DMS79 (cell line): ENCODE measurements at regions not wholly inside any gene's neighbourhood (a gene's known extent, or its start where the extent isn't known, plus 50 kb on each side); places are given as distances from the start of the nearest gene placed in this dataset.

ENCODE experiments used
- DNase-seq: peaks from one replicate; lab custom pipeline; 2025; lab: John Stamatoyannopoulos, UW

DNA sequence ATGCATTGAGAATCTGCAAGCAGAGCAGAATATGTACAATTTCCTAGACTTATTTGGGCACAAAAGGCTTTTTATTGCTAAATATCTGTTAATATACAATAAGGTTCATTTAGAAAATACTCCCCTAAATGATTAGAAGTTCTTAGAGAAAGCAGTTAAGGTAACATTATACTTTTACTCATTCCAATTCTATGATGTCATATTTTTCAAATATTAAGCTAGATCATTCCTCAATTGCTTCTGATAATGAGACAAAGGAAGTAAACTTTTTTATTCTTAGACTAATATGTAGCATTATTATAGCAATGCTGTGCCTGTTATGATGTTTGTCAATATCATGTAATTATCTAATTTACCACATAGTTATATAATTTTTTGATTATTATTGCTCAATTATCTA, 447.0 kb downstream of the SLC16A7 start:
- DNase-seq: no peak

DNA sequence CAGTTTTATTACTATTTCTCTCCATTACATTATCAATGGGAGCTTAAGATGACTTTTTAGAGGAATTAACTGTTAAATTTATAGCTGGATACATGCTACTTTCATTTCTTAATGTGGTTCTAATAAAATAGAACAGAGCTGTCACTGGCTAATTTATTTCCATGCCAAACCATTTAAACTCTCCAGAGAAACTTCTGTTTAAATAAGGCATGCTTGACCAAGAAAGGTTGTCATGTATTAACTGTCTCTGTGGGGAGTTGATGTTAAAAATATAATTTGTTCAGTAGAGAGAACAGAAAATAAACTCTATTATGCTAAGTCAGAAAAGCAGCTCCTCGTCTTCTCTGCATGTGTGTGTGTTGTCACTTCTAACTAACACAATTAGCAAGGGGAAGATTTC, 447.4 kb downstream of the SLC16A7 start:
- no peak for DNase-seq

DNA sequence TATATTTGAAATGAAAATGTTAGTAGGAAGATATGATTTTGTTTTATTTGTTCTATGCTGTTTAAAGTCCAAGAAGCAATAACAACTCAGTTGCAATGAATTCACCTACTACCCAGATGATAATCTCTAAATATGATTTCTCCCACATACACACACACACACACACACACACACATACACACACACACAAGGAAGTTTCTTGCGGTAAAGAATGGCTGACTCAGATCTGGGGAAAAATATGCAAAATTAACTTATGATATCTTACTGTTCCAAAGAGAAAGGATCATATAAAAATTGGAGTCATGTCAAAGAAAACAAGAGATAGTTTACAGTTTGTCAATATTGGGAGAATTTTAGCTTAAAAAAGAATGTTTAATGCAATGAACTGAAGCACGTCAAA, 456.7 kb downstream of the SLC16A7 start:
- no peak for DNase-seq

DNA sequence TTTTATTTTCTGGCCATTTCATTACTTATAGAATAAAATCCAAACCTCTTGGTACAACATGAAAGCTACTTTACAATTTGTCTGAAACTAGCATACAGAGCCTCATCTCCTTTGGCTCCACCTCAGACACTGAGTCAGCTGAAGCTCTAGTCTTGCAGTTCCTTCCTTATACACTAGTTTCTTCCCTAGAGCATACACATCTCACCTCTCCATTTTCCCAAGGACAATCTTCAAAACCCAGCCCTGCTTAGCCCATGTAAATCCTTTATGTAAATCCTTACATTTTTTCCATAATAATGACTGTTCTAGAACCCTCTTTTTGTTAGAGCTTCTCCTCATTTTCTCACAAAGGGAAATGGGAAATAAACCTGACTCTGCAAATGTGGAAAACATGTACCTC, 463.4 kb downstream of the SLC16A7 start:
- DNase-seq: no peak

DNA sequence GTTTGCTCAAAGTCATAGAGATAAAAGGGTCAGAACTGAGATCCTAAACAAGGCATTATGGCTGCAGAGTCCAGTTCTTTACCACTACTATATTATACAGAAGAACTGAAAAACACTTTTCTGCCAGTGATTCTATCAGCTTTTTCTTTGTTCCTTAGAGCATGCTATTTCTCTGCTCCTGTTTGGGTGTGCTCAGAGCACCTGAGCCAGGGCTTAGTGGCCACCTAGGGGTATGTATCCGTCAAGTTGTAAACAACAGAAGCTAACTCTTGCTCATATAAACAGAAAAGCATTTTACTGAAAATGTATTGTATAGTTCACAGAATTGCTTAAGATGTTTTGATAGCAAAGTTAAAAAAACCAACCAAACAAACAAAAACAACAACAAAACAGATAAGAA, 470.8 kb downstream of the SLC16A7 start:
- no peak for DNase-seq

DNA sequence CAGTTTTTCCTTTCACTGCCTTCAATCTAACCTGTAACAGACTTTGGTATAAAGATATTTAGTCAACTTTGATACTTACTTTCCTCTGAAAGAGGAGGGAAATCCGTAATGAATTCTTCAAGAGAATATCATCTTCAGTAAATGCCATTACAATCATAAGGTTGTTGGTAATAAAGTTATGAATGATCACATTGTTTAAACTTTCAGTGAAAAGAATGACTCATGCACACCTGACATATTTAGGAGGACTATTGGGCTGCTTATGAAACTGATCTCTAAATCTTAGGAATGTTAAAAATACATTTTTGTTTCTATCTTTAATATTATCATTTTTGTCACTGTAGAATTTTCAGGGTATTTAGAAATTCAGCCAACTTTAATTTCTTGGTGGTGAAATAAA, 474.7 kb downstream of the SLC16A7 start:
- DNase-seq: no peak

DNA sequence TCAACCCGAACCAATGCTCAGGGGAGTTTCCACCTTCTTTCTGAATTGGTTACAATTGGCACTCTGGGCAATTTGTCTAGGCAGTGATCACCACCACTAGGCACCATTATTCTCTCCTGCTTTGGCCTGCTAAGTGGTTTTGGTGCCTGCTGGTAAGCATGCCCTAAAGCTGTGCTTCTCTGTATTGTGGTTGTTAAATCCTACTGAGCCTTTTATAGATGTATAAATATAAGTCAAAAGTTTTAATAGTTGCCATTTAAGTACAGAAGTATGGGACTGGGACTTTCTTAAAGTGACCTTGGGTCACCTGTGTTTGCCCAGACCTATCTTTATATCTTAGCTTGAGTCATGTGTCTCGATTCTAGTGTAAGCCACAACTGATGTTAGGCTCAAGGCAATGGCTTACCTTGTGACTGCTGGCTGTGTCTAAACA, 475.9 kb downstream of the SLC16A7 start:
- DNase-seq: no peak

DNA sequence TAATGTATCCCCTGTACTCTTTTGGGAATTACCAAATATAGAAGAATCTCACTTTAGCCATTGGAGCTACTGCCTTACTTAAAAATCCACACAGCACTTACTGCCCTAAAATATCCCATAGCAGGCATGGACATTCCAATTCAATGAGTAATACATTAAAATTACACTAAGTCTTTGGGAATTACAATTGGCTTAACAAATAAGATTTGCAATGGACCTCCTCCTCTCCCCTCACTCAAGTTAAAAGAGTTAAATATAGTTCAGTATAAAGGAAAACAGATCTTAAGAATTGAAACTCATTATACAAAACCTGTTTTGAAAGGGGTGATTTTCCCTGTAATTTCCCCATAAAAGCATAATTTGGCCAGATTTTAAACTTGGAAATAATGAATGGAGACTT, 477.1 kb downstream of the SLC16A7 start:
- no peak for DNase-seq

DNA sequence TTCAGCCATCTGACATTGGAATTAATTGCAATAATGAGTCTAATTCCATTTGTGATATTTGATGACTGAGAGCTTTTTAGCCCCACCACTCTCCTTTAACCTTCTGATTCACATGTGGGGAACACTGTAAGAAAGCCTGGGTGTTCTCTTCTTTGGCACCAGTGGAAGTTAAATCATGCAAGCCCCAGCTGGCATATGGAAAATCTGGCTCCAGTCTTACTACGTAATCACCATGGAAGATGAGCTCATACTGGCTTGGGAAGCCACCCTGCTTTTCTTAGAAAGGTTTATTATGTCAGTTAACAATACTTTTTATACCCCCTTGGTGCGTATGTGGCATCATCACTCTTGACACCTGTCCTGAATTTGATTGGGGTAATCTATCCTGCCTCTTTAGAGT, 479.3 kb downstream of the SLC16A7 start:
- no peak for DNase-seq

DNA sequence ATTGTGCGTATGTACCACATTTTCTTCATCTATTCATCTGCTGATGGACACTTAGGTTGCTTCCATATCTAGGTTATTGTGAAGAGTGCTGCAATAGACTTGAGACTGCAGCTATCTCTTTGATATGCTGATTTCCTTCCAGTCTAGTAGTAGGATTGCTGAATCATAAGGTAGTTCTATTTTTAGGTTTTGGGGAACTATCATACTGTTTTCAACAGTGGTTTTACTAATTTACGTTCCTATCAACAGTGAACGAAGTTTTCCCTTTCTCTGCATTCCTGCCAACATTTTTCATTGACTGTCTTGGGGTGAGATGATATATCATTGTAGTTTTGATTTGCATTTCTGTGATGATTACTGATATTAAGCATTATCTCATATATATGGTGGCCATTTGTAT, 482.2 kb downstream of the SLC16A7 start:
- DNase-seq: no peak

DNA sequence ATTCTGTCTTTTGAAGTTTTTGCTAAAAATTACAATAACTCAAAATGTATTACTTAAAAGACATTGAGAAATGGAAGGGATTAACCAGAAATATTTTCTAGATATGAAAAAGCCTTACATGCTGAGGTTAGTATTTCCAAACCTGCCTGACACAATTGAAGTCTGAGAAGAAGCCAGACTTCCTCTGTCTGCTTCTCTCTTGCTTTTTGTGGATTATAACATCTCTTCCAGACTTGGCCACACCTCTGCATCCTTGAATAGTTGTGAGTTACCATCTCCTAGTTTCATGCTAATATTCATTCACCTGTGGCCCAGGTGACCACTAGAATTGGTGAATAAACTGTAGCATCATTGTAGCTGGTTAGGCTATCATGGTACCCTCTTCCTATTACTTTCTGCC, 497.6 kb downstream of the SLC16A7 start:
- no peak for DNase-seq

DNA sequence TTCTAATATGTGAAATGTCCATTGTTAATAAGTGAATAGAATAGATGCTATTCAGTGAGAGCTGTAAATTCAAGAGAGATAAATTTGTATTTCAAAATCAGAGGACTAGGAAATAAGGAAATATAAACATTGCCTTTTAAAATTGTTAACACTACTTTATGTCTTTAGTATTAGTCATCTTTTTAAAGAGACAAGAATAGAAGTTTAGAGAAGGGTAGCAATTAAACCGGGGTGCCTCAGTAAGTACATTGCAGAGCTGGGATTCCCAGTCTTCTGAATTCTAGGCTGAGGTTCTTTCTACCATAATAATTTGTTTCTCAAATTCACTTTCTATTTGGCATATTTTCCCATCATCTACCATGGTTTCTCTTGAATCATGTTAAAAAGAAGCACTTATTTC, 498.6 kb downstream of the SLC16A7 start:
- DNase-seq: no peak

DNA sequence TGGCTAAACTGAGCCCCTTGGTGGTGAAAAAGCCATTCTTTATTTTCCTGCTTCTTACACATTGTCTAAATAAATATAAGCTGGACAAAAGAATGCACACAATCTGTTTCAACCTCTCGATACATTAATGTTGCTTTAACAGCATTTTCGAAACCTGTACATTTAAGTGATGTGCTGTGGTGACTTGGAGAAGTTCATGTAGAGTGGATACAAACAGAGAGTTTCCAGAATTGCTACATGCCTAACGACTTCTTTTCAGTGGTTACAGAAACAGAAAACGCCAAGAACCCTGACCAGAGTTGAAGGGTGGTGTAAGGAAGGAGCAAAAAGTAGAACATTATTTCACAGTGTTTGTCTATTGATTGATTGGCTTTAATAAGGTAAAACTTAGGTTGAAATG, 500.9 kb downstream of the SLC16A7 start:
- no peak for DNase-seq

DNA sequence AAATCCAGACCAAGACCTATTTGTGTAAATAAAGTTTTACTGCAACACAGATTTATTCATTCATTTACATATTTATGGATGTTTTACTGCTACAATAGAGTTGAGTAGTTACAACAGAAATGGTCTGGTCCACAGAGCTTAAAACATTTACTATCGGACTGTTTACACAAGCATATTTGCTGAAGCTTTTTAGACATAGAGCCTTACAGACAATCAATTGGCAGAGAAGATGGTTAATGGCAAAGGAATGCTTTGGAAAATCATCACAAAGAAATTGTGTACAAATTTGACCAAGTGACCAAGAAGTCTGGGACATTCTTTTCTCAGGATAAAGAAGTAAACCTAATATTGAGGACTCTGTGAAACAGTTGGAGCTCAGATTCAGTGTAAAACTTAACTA, 504.3 kb downstream of the SLC16A7 start:
- no peak for DNase-seq

DNA sequence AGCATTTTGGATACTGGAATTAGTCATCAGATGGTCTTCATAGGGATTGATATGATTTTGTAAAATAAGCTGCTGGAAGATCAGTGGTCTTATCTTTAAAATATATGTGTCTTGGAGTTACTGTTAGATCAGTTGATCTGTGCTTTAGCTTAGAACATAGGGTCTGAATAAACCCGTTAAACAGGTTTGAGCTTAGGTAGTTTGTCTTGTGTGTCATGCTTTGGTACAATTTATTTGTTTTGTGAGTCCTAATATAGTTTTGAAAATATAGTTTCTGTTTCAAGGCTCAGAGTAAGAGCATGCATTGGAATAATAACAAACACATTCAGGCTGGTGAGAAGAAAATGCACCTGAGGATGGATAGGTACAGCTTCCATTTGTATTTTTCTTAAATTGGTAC, 505.0 kb downstream of the SLC16A7 start:
- no peak for DNase-seq

DNA sequence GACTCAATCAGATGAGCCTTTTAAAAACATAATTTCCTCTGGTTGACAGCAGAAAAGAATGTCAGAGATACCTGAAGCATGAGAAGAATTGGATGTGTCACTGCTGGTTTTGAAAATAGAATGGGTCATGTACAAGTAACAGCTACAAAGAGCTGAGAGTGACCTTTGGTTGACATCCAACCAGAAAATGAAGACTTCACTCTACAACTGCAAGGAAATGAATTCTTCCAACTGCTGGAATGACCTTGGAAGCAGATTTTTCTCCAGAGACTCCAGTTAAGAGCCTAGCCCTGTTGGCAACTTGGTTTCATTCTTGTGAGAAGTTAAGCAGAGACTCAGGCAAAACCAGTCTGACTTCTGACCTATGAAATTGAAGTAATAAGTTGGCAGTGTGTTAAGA, 505.9 kb downstream of the SLC16A7 start:
- no peak for DNase-seq

DNA sequence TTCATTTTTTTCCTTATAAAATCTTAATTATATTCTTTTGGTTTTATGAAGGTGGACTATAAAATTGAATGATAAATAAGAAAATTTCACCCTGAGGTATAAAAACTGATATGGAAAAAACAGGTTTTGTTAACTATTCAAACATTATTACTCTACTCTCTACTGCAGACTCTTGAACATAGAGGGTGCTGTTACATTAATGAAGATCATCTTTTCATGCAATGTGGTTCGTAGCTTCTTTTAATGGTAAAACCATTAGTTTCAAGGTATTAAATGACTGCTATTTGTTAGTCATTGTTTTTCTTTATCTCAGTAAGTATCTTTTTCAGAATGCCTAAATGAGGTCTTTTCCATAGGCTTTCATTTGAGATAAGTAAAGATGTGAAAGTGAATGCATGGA, 510.4 kb downstream of the SLC16A7 start:
- no peak for DNase-seq

DNA sequence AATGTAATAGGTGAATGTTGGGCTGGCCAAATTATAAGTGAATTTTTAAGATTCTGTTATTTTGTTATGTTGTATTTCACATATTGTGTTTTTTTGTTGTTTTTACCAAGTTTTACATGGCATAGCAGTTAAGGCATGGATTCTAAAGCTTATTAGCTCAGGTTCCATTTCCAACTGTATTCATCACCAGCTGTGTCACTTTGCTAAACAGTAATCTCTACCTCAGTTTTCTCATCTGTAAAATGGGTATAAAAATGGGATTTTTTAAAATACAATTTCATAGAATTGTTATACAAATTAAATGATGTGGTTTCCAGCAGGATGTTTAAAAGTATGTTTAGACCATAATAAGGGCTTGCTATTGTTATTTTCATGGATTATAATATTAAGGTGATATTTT, 512.2 kb downstream of the SLC16A7 start:
- DNase-seq: no peak

DNA sequence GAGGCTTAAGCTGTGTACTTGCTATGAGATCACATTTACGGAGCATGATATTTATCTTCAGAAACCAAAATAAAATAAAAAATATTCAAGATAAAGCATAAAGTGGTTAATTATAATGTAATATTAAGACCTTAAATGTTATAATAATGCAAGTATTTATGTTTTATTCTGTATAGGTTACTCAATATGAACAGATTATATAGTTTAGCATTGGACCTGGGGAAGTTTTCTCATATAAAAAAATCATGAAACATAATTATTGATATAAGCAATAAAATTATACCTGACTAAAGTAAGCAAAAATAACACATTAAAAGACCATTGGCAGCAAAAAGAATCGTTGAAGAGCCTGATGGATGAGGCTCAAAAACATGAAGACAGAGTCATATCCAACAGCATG, 516.2 kb downstream of the SLC16A7 start:
- no peak for DNase-seq

DNA sequence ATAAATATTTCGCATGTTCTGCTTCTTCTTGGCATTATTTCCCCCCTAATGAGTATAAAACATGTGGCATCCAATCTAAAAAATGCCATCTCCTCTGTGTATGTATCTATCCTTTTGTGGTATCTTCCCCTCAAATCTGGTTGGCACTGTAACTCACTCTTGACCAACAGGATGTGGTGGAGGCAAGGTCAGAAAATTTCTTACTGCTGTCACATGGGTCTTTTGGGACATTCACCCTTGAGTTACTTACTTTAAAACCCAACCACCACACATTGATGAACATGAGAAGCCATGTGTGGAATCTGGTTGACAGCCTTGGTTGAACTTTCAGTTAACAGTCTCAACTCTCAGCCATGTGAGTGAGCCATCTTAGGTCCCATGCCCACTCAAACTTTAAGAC, 516.9 kb downstream of the SLC16A7 start:
- DNase-seq: no peak

DNA sequence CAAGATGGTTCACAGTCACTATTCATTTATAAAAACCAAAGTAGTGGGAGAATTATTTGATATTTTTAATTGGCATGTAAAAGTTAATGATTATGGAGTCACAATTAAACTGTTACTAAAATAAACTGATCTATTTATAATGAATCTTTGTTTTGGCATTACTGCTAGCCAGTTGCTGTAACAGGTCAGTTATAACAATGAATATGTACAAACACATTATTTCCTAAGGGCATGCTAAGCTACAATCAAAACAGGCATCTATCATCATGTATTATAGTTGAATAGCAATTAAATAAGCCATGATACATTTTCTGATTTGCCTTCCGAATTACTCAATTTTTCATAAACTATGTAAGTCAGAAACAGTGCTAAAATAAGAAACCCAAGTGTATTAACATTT, 518.3 kb downstream of the SLC16A7 start:
- no peak for DNase-seq

DNA sequence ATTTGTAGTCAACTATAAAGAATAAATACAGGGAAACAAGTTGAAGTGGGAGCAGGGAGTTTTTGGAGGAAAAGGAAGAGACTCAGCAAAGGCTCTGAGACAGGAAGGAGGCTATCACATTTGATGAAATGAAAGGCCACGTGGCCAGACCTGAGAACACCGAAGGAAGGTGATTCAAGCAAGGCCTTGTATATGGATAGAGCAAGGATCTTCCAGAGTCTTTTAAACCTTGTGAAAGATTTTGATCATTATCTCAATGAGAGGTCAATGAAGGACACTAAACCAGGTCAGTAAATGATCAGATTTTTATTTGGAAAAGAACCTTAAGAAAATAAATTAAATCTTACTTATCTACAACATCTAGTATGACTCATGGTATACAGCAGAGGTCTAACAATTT, 523.5 kb downstream of the SLC16A7 start:
- DNase-seq: no peak

DNA sequence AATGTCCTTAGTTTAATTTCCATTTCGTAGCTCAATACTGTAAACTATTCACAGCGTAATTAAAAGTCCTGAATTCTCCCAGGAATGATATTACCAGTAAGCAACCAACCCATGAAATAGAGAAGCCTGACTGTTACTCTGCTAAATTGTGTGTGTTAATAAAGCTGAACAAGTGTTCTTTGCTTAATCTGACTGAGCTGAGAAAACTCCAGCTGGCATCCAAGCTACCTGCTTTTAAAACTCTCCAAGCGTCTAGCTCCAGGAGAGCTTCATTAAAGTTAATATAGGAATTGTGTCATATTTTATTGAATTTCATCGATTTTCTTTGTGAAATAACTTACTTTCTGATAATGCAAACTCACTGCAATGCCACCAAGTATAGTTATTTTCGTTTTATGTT, 524.4 kb downstream of the SLC16A7 start:
- no peak for DNase-seq

DNA sequence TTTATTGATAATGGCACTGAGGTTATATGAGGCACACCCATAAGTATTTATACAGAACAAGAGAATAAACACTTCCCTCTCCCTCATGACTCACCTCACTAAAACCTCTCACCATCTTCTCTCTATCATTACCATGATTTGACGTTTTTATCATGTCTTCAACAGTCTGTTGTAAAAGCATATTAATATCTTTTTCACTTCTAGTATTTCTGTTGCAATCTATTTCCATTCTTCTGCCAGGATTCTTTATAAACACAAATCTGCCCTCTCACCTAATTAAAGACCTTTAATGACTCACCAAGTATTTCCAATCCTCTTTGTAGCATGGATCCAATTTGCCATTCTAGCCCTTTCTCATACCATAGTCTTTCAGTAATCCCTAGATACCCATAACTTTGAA, 527.7 kb downstream of the SLC16A7 start:
- no peak for DNase-seq

DNA sequence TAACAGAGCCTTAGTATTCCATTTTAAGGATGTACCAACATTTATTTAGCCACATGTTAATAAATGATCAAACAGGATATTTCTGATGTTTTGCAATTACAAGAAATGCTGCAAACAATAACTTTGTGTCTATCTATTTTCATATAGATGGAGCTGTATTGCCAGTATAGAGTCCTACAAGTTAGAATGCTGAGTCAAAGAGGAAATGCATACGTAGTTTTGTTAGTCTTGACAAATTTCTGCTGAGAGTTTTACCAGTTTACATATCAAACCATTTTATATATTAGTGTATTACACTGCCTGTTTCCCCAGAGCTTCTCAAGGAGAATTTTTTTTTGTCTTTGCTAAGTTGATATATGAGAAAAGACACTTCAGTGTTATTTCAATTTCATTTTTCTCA, 541.7 kb downstream of the SLC16A7 start:
- no peak for DNase-seq
